ENCODE measurements at regions not wholly inside any gene's neighbourhood (a gene's known extent, or its start where the extent isn't known, plus 50 kb on each side); places are given as distances from the start of the nearest gene placed in this dataset.
"Not testable (repeated sequence)": the region's sequence is repeated elsewhere in the genome, so short reads cannot be mapped to it uniquely, and the experiment has no call there.

- H4K20me1 ChIP-seq (ENCODE audit: low read depth), result no peaks in the 10 kb centered on the region
- H3K4me3 ChIP-seq, result no peak overlapping the region
- H3K27me3 ChIP-seq, result no peaks in the 10 kb centered on the region
- H3K27ac ChIP-seq, result no peak overlapping the region
- Mint-ChIP-seq H3K27me3 (ENCODE audit: insufficient read depth, low read depth) (no peaks in the 10 kb centered on the region), H3K9me3 (peaks cover 6% of the 10 kb centered on the region), H3K4me3 (no peak overlapping the region), H3K36me3 (no peaks in the 10 kb centered on the region), H3K4me1 (no peaks in the 10 kb centered on the region), H3K27ac (no peak overlapping the region)
- H3F3A ChIP-seq (ENCODE audit: low read depth), result no peaks in the 10 kb centered on the region
- H2AFZ ChIP-seq (replicated peaks), result no peak overlapping the region
- H3K9me3 ChIP-seq (ENCODE audit: low read depth), result peaks cover 4% of the 10 kb centered on the region
- H3K4me1 ChIP-seq, result no peaks in the 10 kb centered on the region
- no peaks in the 10 kb centered on the region for H3K36me3 ChIP-seq
- no peaks in the 10 kb centered on the region for H3K79me2 ChIP-seq (ENCODE audit: low read depth)
- DNase-seq (ENCODE audit: low spot score), result no peak
- TF ChIP-seq CTCF (IDR thresholded peaks at IDR 0.05) (no peak), EZH2 (IDR thresholded peaks at IDR 0.05) (no peak), EZH2phosphoT487 (IDR thresholded peaks at IDR 0.05) (no peak)
- H3K4me2 ChIP-seq, result no peak overlapping the region
- H3K9ac ChIP-seq, result no peak overlapping the region
Measured at GRCh38 chr9:32072570-32072969, 311.9 kb upstream of the ACO1 start.

GRCh38 chr9:32092031-32092430, 292.4 kb upstream of the ACO1 start:
- Histone ChIP-seq H3K79me2 (ENCODE audit: low read depth) (no peaks in the 10 kb centered on the region), H3K9me3 (ENCODE audit: low read depth) (no peaks in the 10 kb centered on the region), H3K4me2 (no peak overlapping the region), H3K27ac (no peak overlapping the region), H4K20me1 (ENCODE audit: low read depth) (no peaks in the 10 kb centered on the region), H3K9ac (no peak overlapping the region), H3K27me3 (no peaks in the 10 kb centered on the region), H3K4me1 (no peaks in the 10 kb centered on the region), H3K4me3 (no peak overlapping the region), H3K36me3 (no peaks in the 10 kb centered on the region), H2AFZ (replicated peaks) (no peak overlapping the region), H3F3A (ENCODE audit: low read depth) (no peaks in the 10 kb centered on the region)
- H3K27me3 Mint-ChIP-seq (ENCODE audit: insufficient read depth, low read depth), result no peaks in the 10 kb centered on the region
- TF ChIP-seq EZH2phosphoT487 (IDR thresholded peaks at IDR 0.05) (no peak), CTCF (IDR thresholded peaks at IDR 0.05) (no peak), EZH2 (IDR thresholded peaks at IDR 0.05) (no peak)
- H3K9me3 Mint-ChIP-seq, result peaks cover 3% of the 10 kb centered on the region
- H3K36me3 Mint-ChIP-seq, result no peaks in the 10 kb centered on the region
- H3K27ac Mint-ChIP-seq, result no peak overlapping the region
- no peaks in the 10 kb centered on the region for H3K4me1 Mint-ChIP-seq
- DNase-seq (ENCODE audit: low spot score), result no peak
- H3K4me3 Mint-ChIP-seq, result no peak overlapping the region

GRCh38 chr9:32117291-32117690, 267.2 kb upstream of the ACO1 start:
- Histone ChIP-seq H3K36me3 (no peaks in the 10 kb centered on the region), H3K9me3 (ENCODE audit: low read depth) (no peaks in the 10 kb centered on the region), H3K9ac (no peak overlapping the region), H3F3A (ENCODE audit: low read depth) (no peaks in the 10 kb centered on the region), H3K27ac (no peak overlapping the region), H3K4me2 (no peak overlapping the region), H3K79me2 (ENCODE audit: low read depth) (no peaks in the 10 kb centered on the region), H3K4me3 (no peak overlapping the region), H2AFZ (replicated peaks) (no peak overlapping the region), H3K4me1 (no peaks in the 10 kb centered on the region), H3K27me3 (no peaks in the 10 kb centered on the region), H4K20me1 (ENCODE audit: low read depth) (no peaks in the 10 kb centered on the region)
- no peak for DNase-seq (ENCODE audit: low spot score)
- no peaks in the 10 kb centered on the region for H3K27me3 Mint-ChIP-seq (ENCODE audit: insufficient read depth, low read depth)
- H3K27ac Mint-ChIP-seq, result no peak overlapping the region
- H3K4me3 Mint-ChIP-seq, result no peak overlapping the region
- H3K4me1 Mint-ChIP-seq, result no peaks in the 10 kb centered on the region
- no peaks in the 10 kb centered on the region for H3K36me3 Mint-ChIP-seq
- TF ChIP-seq EZH2phosphoT487 (IDR thresholded peaks at IDR 0.05), result no peak
- no peaks in the 10 kb centered on the region for H3K9me3 Mint-ChIP-seq

GRCh38 chr9:32128546-32128945, 255.9 kb upstream of the ACO1 start:
- Mint-ChIP-seq H3K27me3 (ENCODE audit: insufficient read depth, low read depth) (peaks cover 2% of the 10 kb centered on the region), H3K4me1 (no peaks in the 10 kb centered on the region), H3K4me3 (no peak overlapping the region), H3K36me3 (no peaks in the 10 kb centered on the region), H3K27ac (no peak overlapping the region), H3K9me3 (no peaks in the 10 kb centered on the region)
- no peaks in the 10 kb centered on the region for H3K36me3 ChIP-seq
- no peak overlapping the region for H3K9ac ChIP-seq
- H3K27ac ChIP-seq, result no peak overlapping the region
- no peak overlapping the region for H3K4me2 ChIP-seq
- no peaks in the 10 kb centered on the region for H3K9me3 ChIP-seq (ENCODE audit: low read depth)
- peak overlapping the region; percentile 82 for H2AFZ ChIP-seq (replicated peaks)
- peak; percentile 68 for DNase-seq (ENCODE audit: low spot score)
- H3F3A ChIP-seq (ENCODE audit: low read depth), result no peaks in the 10 kb centered on the region
- no peaks in the 10 kb centered on the region for H3K79me2 ChIP-seq (ENCODE audit: low read depth)
- no peaks in the 10 kb centered on the region for H4K20me1 ChIP-seq (ENCODE audit: low read depth)
- no peak for TF ChIP-seq CTCF (IDR thresholded peaks at IDR 0.05)
- H3K4me3 ChIP-seq, result no peak overlapping the region
- peaks cover 9% of the 10 kb centered on the region for H3K4me1 ChIP-seq
- H3K27me3 ChIP-seq, result no peaks in the 10 kb centered on the region

GRCh38 chr9:32130709-32131108, 253.7 kb upstream of the ACO1 start:
- not testable (repeated sequence) for H3F3A ChIP-seq (ENCODE audit: low read depth); H3K4me1 Mint-ChIP-seq; DNase-seq (ENCODE audit: low spot score); H3K36me3 ChIP-seq; H3K4me3 ChIP-seq; H3K4me3 Mint-ChIP-seq; H3K27ac Mint-ChIP-seq; H3K36me3 Mint-ChIP-seq; H3K79me2 ChIP-seq (ENCODE audit: low read depth); H2AFZ ChIP-seq (replicated peaks); H3K27me3 Mint-ChIP-seq (ENCODE audit: insufficient read depth, low read depth); H3K9me3 ChIP-seq (ENCODE audit: low read depth); H3K27ac ChIP-seq; H4K20me1 ChIP-seq (ENCODE audit: low read depth); H3K9ac ChIP-seq; H3K4me1 ChIP-seq; H3K27me3 ChIP-seq; H3K4me2 ChIP-seq; H3K9me3 Mint-ChIP-seq

Measured in neural progenitor cell (in vitro differentiated cells).